GM12874 (cell line): ENCODE measurements at regions not wholly inside any gene's neighbourhood (a gene's known extent, or its start where the extent isn't known, plus 50 kb on each side); places are given as distances from the start of the nearest gene placed in this dataset.

Experiments used
- TF ChIP-seq, protein P1 (sequence below): IDR thresholded peaks from 2 replicates; pipeline ENCODE4 v1.5.1; 2011; ENCODE audit warnings: low read depth, mild to moderate bottlenecking, control low read depth, low read length, moderate library complexity; ENCODE audit not compliant: insufficient read depth

DNA sequence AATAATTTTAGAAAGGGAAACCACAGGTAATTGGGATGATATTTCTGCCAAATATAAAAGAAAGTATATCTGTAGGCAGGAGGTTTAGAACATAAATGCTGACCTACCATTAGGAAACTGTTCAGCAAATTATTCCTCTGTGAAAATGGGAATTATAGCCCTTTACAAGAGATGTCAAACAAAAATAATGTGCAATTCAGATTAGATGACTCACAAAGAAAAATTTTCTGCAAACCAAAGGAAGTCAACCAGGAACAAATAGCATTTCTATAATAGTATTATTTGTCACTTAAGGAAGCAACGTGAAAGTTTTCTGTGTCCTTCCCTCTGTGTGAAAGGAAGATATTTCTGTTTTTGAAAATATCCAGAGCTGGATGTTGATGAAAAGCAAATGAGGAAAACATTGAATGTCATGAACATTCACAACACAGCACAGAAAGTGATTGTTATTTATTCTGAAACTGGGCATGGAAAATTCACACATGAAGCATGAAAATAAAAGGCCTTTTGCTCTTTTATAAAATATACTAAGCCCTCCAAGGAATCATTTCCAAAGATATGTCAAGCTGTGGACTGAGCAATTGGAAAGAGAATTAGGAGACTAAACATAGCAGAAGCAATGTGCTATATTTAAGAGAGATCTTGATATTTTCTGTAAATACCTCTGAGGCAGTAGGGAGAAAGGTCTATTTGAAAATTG, 57.9 kb upstream of the SPHKAP start:
- TF ChIP-seq, protein P1, sequence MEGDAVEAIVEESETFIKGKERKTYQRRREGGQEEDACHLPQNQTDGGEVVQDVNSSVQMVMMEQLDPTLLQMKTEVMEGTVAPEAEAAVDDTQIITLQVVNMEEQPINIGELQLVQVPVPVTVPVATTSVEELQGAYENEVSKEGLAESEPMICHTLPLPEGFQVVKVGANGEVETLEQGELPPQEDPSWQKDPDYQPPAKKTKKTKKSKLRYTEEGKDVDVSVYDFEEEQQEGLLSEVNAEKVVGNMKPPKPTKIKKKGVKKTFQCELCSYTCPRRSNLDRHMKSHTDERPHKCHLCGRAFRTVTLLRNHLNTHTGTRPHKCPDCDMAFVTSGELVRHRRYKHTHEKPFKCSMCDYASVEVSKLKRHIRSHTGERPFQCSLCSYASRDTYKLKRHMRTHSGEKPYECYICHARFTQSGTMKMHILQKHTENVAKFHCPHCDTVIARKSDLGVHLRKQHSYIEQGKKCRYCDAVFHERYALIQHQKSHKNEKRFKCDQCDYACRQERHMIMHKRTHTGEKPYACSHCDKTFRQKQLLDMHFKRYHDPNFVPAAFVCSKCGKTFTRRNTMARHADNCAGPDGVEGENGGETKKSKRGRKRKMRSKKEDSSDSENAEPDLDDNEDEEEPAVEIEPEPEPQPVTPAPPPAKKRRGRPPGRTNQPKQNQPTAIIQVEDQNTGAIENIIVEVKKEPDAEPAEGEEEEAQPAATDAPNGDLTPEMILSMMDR: no peak
